ENCODE measurements at regions not wholly inside any gene's neighbourhood (a gene's known extent, or its start where the extent isn't known, plus 50 kb on each side); places are given as distances from the start of the nearest gene placed in this dataset.
A peak's percentile ranks its signal among the peaks of the same experiment; 100 is the strongest.

DNA sequence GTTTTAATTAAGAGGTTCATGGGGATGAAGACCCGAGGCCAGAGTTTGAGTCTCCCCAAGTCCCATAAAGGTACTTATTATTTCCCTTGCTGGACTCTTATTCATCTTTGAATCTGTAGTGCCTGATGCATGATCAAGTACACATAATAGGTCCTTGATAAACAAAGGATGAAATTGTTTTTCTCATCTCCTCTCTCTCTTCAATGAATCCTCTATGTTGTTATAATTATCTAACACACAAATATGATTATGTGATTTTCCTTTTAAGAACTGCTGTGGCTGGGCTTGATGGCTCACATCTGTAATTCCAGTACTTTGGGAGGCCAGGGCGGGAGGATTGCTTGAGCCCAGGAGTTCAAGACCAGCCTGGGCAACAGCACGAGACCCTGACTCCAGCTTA, 117.7 kb downstream of the BAMBI start:
- no CpG with 5 or more reads among the region's 3 CpGs for WGBS (ENCODE audit: insufficient coverage)
- Histone ChIP-seq H3K4me1 (ENCODE audit: control insufficient read depth in 1 of 2, insufficient read depth in 2 of 2, low read length in 2 of 2) (no peaks in the 10 kb centered on the region), H3K79me2 (ENCODE audit: insufficient read depth, low read length) (no peaks in the 10 kb centered on the region), H2AFZ (ENCODE audit: insufficient read depth, low read depth, low read length, poor library complexity, severe bottlenecking) (no peak overlapping the region), H3K27ac (ENCODE audit: low read depth in 1 of 2, low read length in 2 of 2) (no peak overlapping the region), H3K4me2 (replicated peaks; ENCODE audit: extremely low read depth, low read length, poor library complexity, severe bottlenecking) (no peak overlapping the region), H3K27me3 (ENCODE audit: control insufficient read depth in 2 of 2, insufficient read depth in 2 of 2, low read length in 2 of 2) (no peaks in the 10 kb centered on the region), H3K4me3 (replicated peaks in 1 of 3; ENCODE audit: low read depth in 2 of 3, low read length in 3 of 3) (no peak overlapping the region), H3K36me3 (replicated peaks in 1 of 2; ENCODE audit: control insufficient read depth in 1 of 2, insufficient read depth in 2 of 2, low read length in 2 of 2) (no peaks in the 10 kb centered on the region), H4K20me1 (ENCODE audit: insufficient read depth, low read length) (no peaks in the 10 kb centered on the region), H3K9me3 (replicated peaks in 1 of 2; ENCODE audit: control insufficient read depth in 1 of 2, insufficient read depth in 1 of 2, low read length in 2 of 2) (no peaks in the 10 kb centered on the region), H3K9ac (ENCODE audit: insufficient read depth, low read length, poor library complexity, severe bottlenecking) (no peak overlapping the region)
- intact Hi-C loops (cut with micrococcal nuclease) = no loop called here
- DNase-seq = no peak
- Mint-ChIP-seq H3K36me3 (no peaks in the 10 kb centered on the region), H3K4me1 (no peaks in the 10 kb centered on the region), H3K4me3 (no peak overlapping the region), H3K27ac (no peak overlapping the region), H3K9me3 (peaks cover 0 to 6% (median 0%) of the 10 kb centered on the region in 7 donors), H3K27me3 (ENCODE audit: low read depth in 3 of 3) (peaks cover 1 to 11% (median 8%) of the 10 kb centered on the region in 3 donors)
- TF ChIP-seq, protein P1, sequence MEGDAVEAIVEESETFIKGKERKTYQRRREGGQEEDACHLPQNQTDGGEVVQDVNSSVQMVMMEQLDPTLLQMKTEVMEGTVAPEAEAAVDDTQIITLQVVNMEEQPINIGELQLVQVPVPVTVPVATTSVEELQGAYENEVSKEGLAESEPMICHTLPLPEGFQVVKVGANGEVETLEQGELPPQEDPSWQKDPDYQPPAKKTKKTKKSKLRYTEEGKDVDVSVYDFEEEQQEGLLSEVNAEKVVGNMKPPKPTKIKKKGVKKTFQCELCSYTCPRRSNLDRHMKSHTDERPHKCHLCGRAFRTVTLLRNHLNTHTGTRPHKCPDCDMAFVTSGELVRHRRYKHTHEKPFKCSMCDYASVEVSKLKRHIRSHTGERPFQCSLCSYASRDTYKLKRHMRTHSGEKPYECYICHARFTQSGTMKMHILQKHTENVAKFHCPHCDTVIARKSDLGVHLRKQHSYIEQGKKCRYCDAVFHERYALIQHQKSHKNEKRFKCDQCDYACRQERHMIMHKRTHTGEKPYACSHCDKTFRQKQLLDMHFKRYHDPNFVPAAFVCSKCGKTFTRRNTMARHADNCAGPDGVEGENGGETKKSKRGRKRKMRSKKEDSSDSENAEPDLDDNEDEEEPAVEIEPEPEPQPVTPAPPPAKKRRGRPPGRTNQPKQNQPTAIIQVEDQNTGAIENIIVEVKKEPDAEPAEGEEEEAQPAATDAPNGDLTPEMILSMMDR (IDR thresholded peaks at IDR 0.05) = no peak

DNA sequence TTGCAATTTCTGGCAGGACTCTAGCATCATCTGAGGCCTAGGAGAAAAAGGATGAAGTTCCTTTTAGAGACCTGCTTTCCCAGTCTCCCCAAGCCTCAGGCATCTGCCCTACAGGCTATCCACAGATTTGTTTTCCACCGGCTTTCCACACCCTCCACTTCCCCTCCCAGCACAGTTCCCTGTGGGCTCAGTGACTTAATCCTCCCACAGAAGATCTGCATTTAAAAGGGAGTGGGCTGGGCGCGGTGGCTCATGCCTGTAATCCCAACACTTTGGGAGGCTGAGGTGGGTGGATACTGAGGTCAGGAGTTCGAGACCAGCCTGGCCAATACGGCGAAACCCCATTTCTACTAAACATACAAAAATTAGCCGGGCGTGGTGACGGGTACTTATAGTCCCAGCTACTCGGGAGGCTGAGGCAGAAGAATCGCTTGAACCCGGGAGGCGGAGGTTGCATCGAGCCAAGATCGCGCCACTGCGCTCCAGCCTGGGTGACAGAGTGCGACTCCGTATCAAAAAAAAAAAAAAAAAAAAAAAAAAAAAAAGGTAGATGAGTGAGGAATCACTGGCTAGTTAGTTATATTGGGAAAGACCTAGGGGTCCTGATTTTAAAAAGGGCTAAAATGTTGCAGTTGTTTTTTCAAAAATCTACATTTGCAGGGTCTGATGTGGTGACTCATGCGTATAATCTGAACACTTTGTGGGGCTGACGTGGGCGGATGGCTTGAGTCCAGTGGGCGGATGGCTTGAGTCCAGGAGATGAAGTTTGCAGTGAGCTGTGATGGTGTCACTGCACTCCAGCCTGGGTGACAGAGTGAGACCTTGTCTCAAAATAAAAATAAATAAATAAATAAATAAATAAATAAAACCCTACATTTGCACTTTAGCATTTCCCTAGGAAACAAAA, 119.5 kb downstream of the BAMBI start:
- Histone ChIP-seq H3K27ac (ENCODE audit: low read depth in 1 of 2, low read length in 2 of 2) (no peak overlapping the region), H3K4me2 (replicated peaks; ENCODE audit: extremely low read depth, low read length, poor library complexity, severe bottlenecking) (no peak overlapping the region), H3K4me3 (replicated peaks in 1 of 3; ENCODE audit: low read depth in 2 of 3, low read length in 3 of 3) (no peak overlapping the region), H4K20me1 (ENCODE audit: insufficient read depth, low read length) (no peaks in the 10 kb centered on the region), H3K36me3 (replicated peaks in 1 of 2; ENCODE audit: control insufficient read depth in 1 of 2, insufficient read depth in 2 of 2, low read length in 2 of 2) (no peaks in the 10 kb centered on the region), H3K9ac (ENCODE audit: insufficient read depth, low read length, poor library complexity, severe bottlenecking) (no peak overlapping the region), H2AFZ (ENCODE audit: insufficient read depth, low read depth, low read length, poor library complexity, severe bottlenecking) (no peak overlapping the region), H3K27me3 (ENCODE audit: control insufficient read depth in 2 of 2, insufficient read depth in 2 of 2, low read length in 2 of 2) (no peaks in the 10 kb centered on the region), H3K79me2 (ENCODE audit: insufficient read depth, low read length) (no peaks in the 10 kb centered on the region), H3K9me3 (replicated peaks in 1 of 2; ENCODE audit: control insufficient read depth in 1 of 2, insufficient read depth in 1 of 2, low read length in 2 of 2) (no peaks in the 10 kb centered on the region), H3K4me1 (ENCODE audit: control insufficient read depth in 1 of 2, insufficient read depth in 2 of 2, low read length in 2 of 2) (no peaks in the 10 kb centered on the region)
- intact Hi-C loops (cut with micrococcal nuclease) = no loop called here
- Mint-ChIP-seq H3K27ac (no peak overlapping the region), H3K36me3 (no peaks in the 10 kb centered on the region), H3K27me3 (ENCODE audit: low read depth in 3 of 3) (peaks cover 1 to 8% (median 5%) of the 10 kb centered on the region in 3 donors), H3K9me3 (peaks cover 0 to 6% (median 0%) of the 10 kb centered on the region in 7 donors), H3K4me1 (no peaks in the 10 kb centered on the region), H3K4me3 (peak overlapping the region in 1 of 2 donors; percentile 28)
- 90% methylated on average over 10 of the region's 23 CpGs for WGBS (ENCODE audit: insufficient coverage)
- DNase-seq = no peak
- TF ChIP-seq, protein P1 (IDR thresholded peaks at IDR 0.05) = no peak
